GM12873 (cell line): ENCODE measurements at regions not wholly inside any gene's neighbourhood (a gene's known extent, or its start where the extent isn't known, plus 50 kb on each side); places are given as distances from the start of the nearest gene placed in this dataset.

ENCODE experiments used
- CTCF ChIP-seq: IDR thresholded peaks from 2 replicates; pipeline ENCODE4 v1.5.1; 2012; ENCODE audit warnings: low read depth, mild to moderate bottlenecking, moderate library complexity, low read length, control low read depth; ENCODE audit not compliant: insufficient read depth; ENCODE audit errors: missing control alignments

- TF ChIP-seq CTCF: no peak
Measured at GRCh38 chr1:24266998-24267397, 52.2 kb upstream of the GRHL3 start.

GRCh38 chr1:24266398-24266941 is 52.7 kb upstream of the GRHL3 start:
- TF ChIP-seq CTCF: no peak

DNA sequence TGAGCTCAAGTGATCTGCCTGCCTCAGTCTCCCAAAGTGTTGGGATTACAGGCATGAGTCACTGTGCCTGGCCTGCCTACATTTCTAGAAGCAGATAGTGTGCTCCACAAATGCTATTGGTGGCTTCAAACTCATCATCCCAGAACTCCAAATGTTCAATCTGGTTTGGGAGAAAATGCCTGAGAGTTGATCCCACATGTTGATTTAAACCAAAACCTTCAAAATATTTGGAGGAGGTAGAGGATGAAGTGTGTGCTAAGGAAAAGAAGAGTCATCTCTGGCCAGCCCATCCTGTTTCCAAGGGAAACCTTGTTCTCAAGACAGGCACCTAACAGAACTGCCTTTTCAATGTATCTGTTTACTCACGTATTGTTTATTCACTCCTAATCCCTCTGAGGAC is 55.4 kb upstream of the GRHL3 start:
- no peak for TF ChIP-seq CTCF

DNA sequence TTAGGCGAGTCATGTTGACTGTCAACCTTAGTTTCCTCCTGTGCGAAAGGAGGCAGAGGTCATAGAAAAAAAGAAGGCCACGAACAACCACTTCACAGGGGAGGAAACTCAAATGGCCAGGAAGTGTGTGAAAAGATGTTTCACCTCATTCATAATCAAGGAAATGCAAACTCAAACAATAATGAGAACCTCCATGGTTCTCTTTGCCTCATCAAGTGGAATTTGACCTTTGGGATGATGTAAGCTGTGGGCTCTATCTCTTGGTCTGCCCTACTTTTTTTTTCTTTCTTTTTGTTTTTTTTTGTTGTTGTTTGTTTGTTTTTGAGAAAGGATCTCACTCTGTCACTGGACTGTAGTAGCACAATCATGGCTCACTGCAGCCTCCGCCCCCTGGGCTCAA is 55.9 kb upstream of the GRHL3 start:
- no peak for TF ChIP-seq CTCF

GRCh38 chr1:24261977-24262376 is 57.2 kb upstream of the GRHL3 start:
- TF ChIP-seq CTCF: no peak

GRCh38 chr1:24258735-24259424 is 60.3 kb upstream of the GRHL3 start:
- TF ChIP-seq CTCF: no peak

DNA sequence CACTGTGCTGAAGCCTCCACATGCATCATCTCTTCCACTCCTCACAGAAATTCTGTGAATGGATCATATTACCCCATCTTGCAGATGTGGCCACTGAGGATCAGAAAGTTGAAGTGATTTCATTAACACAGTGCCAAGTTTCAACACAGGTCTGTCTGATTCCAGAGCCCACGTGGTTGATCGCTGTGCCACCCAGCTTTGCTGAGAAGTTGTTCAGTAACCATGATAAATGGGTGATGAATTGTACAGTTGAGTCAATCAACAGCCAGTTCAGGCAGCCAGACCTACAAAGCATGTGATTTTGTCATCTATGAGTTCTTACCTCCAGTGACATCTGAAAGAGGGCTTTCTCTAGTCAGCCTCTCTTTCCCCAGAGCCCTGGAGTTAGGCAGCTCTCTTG is 61.8 kb upstream of the GRHL3 start:
- no peak for TF ChIP-seq CTCF

GRCh38 chr1:24256687-24257086 is 62.5 kb upstream of the GRHL3 start:
- TF ChIP-seq CTCF: no peak
